HG03521 (cell line): ENCODE measurements at regions not wholly inside any gene's neighbourhood (a gene's known extent, or its start where the extent isn't known, plus 50 kb on each side); places are given as distances from the start of the nearest gene placed in this dataset.
"Not testable (repeated sequence)": the region's sequence is repeated elsewhere in the genome, so short reads cannot be mapped to it uniquely, and the experiment has no call there.

ENCODE experiments used
- ATAC-seq: cut with Tn5 transposase; IDR thresholded peaks from one replicate; pipeline ENCODE4 v1.9.1; 2021; ENCODE audit warnings: mild to moderate bottlenecking, moderate library complexity; ENCODE audit not compliant: unreplicated experiment

- no peak for ATAC-seq
Measured at GRCh38 chr2:52502476-52502860, 1265.1 kb upstream of the CHAC2 start.

GRCh38 chr2:52501715-52502475 lies 1265.7 kb upstream of the CHAC2 start:
- no peak for ATAC-seq

GRCh38 chr2:52500561-52500960 lies 1267.0 kb upstream of the CHAC2 start:
- ATAC-seq: no peak

GRCh38 chr2:52498077-52498750 lies 1269.4 kb upstream of the CHAC2 start:
- no peak for ATAC-seq

- no peak for ATAC-seq
Measured at GRCh38 chr2:52495816-52496215, 1271.8 kb upstream of the CHAC2 start.

DNA sequence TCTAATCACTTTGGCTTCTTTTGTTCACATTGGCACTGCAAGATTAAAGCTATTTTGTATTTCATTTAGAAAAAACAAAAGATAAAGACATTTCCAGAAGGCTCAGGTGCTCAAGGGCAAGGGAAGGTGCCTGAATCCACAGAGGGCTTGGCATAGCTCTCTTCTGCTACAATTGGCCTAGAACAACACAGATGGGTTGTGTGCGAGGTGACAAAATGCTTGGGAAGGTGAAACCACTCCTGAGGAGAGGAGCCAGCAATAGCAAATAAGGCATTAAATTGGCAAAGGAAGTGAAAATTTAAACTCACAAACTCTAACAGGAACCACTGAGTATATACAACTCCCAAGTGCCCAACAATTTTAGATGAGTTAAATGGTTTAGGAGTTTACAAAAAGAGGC lies 1290.4 kb upstream of the CHAC2 start:
- no peak for ATAC-seq

DNA sequence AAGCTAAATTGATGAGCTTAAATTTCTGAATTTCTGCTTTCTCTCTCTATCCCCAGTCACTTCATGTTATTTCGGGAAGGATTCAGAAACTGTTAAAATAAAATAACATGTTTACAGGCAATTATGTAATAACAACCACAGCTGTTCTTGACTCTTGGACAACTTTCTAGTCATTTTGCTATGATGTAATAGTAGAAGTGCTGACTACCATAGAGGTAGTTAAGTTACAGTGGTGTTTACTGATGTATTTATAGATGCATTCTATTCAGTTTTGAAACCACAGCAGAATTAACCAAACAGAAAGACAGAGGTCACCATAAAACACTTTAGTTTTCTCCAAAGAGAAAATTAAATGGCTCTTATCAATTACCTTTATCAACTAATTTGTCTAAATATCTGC lies 1292.0 kb upstream of the CHAC2 start:
- ATAC-seq: no peak

DNA sequence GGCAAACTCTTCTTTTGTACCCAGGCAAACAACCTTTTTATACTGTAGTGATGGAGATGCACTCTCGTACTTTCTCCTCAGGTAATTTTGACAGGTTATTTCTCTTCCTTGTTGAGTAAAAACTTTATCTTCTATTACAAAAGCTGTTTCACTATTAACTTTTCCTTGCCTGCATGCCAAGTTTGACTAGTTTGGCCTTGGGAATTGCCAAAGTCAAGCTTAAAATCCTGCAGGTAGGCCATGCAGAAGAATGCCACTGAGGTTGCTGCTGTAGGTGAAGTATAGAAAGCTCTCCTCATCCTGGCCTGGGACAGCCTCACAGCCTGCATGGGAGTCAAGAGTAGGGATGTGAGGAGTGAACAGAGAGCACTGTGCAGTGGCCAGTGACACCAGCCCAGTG lies 1293.5 kb upstream of the CHAC2 start:
- no peak for ATAC-seq

DNA sequence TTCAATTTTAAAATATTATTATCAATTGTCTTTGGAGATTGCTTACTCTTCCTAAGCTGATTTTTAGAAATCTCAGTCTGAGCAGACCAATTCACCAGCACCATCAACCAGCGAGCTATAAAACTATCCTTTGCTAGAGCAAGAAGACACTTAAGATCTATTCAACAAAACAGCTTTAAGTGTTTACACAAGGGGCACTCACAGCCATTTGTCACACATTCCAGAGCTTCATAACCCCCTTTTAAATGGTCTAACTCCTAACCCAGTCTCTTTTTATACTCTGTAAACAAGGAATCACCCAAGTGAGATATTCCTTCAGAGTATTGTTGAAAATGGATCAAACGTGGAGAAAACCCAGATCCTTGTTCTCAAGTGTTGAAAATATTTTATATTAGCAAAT lies 1294.1 kb upstream of the CHAC2 start:
- no peak for ATAC-seq

DNA sequence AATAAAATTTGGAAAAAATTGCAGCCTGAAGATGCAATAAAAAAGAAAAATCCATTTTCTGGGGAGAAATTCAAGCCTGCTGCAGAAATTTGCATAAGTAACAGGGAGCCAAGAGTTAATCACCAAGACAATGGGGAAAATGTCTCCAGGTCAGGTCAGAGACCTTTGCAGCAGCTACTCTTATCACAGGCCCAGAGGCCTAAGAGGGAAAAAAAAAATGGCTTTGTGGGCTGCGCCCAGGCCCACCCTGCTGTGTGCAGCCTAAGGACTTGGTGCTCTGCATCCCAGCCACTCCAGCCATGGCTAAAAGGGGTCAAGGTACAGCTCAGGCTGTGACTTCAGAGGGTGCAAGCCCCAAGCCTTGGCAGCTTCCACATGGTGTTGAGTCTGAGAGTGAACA lies 1297.1 kb upstream of the CHAC2 start:
- ATAC-seq: not testable (repeated sequence)

DNA sequence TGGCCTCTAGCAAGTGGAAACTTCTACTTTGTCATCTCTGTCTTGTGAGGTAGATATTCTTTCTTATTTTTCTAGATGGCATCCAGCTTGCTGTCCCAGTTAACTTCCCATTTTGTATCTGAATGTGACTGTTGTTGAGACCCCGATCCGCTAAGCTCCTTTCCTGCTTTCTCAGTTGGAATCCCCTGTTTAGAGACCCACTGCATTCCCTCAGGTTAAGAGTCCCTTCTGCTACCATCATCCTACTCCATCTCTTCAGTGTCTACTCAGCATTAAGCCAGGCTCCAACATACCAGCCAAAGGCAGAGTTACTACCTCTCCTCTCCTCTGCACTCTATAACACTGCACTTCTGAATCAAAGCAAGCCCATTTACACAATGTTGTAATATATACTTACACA lies 1300.4 kb upstream of the CHAC2 start:
- ATAC-seq: no peak

DNA sequence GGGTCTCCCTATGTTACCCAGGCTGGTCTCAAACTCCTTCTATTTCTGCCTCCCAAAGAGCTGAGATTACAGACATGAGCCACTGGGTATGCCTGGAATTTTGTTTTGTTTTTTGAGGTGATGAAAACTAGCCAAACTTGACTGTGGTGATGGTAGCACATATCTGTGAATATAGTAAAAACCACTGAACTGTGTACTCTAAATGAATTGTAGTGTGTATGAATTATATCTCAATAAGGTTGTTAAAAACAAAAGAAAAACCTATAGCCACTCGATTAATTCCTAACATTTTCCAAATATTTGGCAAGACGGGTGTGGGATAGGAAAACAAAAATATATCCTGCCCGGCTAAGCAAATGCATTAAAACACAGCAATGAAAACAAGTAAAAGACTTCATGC lies 1302.3 kb upstream of the CHAC2 start:
- no peak for ATAC-seq

GRCh38 chr2:52463457-52463856 lies 1304.1 kb upstream of the CHAC2 start:
- ATAC-seq: no peak

DNA sequence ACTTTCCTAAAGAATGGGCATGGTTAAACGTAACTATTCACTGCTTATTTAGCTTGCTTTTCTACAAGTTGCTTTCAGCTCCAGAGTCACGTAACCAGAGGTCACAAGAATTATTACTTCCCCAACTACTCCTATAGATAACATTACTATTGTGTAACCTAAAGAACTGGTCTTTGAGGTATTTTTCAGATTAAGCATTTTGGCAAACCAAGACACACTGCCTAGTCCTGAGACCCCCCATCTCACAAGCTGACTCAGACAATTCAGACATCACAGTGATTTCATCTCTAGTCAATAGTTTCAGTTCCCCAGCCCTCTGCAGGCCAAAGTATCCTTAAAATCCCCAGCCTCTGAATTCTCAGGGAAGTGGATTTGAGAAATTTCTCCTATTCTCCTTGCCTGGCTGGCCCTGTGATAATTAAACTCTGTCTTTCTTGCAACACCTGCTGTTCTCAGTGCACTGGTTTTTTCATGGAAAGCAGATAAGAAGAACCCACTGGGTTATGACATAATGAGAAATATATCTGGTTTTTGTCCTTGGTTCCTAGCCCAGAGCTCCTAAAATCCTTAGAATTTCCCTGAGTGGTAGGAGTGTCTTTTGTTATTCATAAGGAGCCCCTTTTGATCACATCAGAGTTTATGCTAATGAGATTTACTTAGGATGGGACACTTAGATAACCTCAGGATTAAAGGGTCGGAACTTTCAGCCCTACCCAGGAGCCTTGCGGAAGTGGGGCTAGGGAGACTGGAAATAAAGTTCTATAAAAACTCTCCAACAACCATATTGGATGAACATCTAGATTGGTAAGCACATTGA lies 1310.8 kb upstream of the CHAC2 start:
- no peak for ATAC-seq

- ATAC-seq: no peak
Measured at GRCh38 chr2:52454962-52455361, 1312.6 kb upstream of the CHAC2 start.

- no peak for ATAC-seq
Measured at GRCh38 chr2:52452201-52452600, 1315.4 kb upstream of the CHAC2 start.

GRCh38 chr2:52445686-52446085 lies 1321.9 kb upstream of the CHAC2 start:
- no peak for ATAC-seq

DNA sequence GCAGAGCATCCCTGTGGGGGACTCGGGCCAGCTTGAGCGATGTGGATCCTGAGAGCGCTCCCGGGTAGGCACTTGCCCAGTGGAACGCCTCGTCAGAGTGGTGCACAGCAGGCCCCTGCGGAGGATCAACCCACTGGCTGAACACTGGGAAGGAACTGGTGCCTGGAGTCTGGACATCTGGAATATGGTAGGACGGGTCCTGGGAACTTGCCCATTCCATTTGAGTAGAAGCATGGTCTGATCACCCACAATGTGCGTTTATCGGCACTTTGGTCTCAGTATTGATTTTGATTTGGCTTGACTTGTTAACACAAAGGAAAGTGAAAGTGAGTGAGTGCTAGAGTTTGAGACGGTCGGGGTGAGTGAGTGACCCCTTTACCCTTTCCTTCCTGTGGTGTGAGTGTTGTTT lies 1336.2 kb upstream of the CHAC2 start:
- ATAC-seq: no peak

DNA sequence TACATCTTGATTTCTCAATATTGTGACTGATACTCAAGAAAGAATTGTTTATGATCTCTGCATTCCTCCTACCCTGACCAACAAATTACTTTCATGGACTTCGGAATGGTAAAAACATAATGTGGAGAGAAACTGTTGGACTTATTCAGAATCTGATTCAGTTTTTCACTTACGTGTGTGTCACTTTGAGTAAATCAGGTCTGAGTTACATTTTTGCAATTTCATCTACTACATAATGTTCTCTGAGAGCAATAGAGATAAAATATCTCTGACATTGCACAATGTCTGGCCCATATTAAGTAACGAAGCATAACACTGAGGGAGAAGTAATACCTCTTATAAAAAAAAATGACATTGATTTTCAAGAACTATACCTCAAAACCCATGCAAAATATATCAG lies 1337.9 kb upstream of the CHAC2 start:
- no peak for ATAC-seq

- no peak for ATAC-seq
Measured at GRCh38 chr2:52429171-52429570, 1338.4 kb upstream of the CHAC2 start.

DNA sequence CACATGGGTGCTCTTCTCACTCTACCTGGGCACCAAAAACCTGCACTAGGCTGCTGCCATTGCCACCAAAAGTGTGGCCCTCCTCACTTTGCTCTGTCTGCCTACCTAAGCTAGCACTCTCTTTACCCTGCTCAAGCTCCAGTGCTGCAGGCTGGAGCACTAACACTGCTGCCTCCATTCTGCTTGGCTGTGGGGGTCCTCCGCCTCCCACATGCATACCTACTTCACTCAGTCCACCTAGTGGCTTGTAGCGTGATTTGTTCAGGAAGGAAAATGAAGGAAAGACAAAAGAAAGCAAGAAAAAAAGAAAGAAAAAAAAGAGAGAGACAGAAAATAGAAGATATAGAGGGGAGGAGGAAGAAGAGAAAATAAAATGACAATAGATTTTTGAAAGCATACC lies 1339.4 kb upstream of the CHAC2 start:
- ATAC-seq: no peak

GRCh38 chr2:52423655-52424054 lies 1343.9 kb upstream of the CHAC2 start:
- no peak for ATAC-seq
